ENCODE measurements at regions not wholly inside any gene's neighbourhood (a gene's known extent, or its start where the extent isn't known, plus 50 kb on each side); places are given as distances from the start of the nearest gene placed in this dataset.
A peak's percentile ranks its signal among the peaks of the same experiment; 100 is the strongest.

DNA sequence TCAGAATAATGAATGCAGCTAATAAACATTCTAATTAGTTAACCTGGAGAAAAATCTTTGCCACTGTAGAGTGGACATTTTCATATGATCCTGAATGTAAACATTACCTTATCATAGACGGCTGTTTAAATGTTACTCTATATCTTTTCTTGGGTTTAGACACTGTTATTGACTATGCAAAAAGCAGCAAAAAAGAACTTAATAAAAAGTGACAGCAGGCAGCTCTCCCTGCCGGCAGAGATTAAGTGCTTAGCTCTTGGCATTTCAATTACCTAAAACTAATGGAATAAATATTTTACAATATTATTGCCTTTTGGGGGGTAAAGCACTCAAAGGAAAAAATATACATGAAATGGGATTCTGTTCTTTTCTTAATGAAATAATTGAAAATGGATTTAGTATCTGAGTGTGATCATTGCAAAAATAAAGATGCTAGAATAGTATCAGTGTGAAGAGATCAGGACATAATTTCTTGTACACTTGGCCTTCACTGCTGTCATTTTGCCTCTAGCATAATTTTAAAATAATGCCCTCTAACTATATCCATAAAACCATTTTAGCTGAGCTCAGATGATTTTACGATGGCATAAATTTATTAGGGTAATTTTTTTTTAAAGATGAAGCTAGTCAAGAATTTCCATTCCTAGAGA, 203.4 kb upstream of the DPP10 start:
- H3K4me1 Mint-ChIP-seq (ENCODE audit: low read depth, unreplicated experiment) = no peaks in the 10 kb centered on the region
- Histone ChIP-seq H3K4me2 (ENCODE audit: low read length) (no peak overlapping the region), H3K9me3 (ENCODE audit: insufficient read depth, low read depth, low read length) (no peaks in the 10 kb centered on the region), H3K79me2 (ENCODE audit: insufficient read depth, low read length) (no peaks in the 10 kb centered on the region), H3K36me3 (ENCODE audit: insufficient read depth, low read length) (no peaks in the 10 kb centered on the region), H3K27me3 (ENCODE audit: insufficient read depth, low read length) (no peaks in the 10 kb centered on the region), H2AFZ (ENCODE audit: low read depth, low read length) (no peak overlapping the region), H3K27ac (ENCODE audit: low read depth, low read length) (no peak overlapping the region), H3K4me3 (ENCODE audit: insufficient read depth, low read depth, low read length) (no peak overlapping the region), H3K4me1 (ENCODE audit: insufficient read depth, low read length) (no peaks in the 10 kb centered on the region), H4K20me1 (ENCODE audit: insufficient read depth, low read length) (no peaks in the 10 kb centered on the region), H3K9ac (ENCODE audit: low read length) (no peak overlapping the region)
- FAIRE-seq = peak; percentile 29
- H3K9me3 Mint-ChIP-seq (ENCODE audit: unreplicated experiment) = no peaks in the 10 kb centered on the region
- no peak overlapping the region for H3K27ac Mint-ChIP-seq (ENCODE audit: unreplicated experiment)
- H3K27me3 Mint-ChIP-seq (ENCODE audit: low read depth, unreplicated experiment) = no peaks in the 10 kb centered on the region
- no peak overlapping the region for H3K4me3 Mint-ChIP-seq (ENCODE audit: unreplicated experiment)
- TF ChIP-seq, protein P1, sequence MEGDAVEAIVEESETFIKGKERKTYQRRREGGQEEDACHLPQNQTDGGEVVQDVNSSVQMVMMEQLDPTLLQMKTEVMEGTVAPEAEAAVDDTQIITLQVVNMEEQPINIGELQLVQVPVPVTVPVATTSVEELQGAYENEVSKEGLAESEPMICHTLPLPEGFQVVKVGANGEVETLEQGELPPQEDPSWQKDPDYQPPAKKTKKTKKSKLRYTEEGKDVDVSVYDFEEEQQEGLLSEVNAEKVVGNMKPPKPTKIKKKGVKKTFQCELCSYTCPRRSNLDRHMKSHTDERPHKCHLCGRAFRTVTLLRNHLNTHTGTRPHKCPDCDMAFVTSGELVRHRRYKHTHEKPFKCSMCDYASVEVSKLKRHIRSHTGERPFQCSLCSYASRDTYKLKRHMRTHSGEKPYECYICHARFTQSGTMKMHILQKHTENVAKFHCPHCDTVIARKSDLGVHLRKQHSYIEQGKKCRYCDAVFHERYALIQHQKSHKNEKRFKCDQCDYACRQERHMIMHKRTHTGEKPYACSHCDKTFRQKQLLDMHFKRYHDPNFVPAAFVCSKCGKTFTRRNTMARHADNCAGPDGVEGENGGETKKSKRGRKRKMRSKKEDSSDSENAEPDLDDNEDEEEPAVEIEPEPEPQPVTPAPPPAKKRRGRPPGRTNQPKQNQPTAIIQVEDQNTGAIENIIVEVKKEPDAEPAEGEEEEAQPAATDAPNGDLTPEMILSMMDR (IDR thresholded peaks at IDR 0.05; ENCODE audit: insufficient read depth, low read depth, low read length) = no peak
- no peak for TF ChIP-seq EZH2 (IDR thresholded peaks at IDR 0.05; ENCODE audit: insufficient read depth, low read length)
- H3K36me3 Mint-ChIP-seq (ENCODE audit: low read depth, unreplicated experiment) = no peaks in the 10 kb centered on the region
- no peak for DNase-seq (ENCODE audit: low read depth)

DNA sequence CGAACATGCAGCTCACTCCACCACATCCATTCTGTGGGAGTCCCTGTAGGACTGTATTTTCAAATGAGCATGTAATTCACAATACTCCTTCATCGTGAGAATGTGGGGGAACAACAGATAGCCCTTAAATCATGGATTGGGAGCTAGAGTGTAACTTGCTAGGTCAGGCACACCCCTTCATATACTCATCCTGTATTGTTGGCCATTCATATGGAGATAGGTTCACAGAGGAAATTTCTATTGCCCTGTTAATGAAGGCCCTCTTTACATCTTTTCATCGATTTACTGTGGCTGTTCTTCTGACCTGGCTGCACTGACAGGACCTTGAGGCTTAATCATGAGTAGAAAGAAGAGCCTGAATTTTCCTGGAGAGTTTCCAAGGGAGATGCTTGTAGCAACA, 193.8 kb upstream of the DPP10 start:
- Histone ChIP-seq H3K4me2 (ENCODE audit: low read length) (no peak overlapping the region), H3K79me2 (ENCODE audit: insufficient read depth, low read length) (no peaks in the 10 kb centered on the region), H3K4me1 (ENCODE audit: insufficient read depth, low read length) (no peaks in the 10 kb centered on the region), H3K27ac (ENCODE audit: low read depth, low read length) (no peak overlapping the region), H3K9ac (ENCODE audit: low read length) (no peak overlapping the region), H3K9me3 (ENCODE audit: insufficient read depth, low read depth, low read length) (no peaks in the 10 kb centered on the region), H4K20me1 (ENCODE audit: insufficient read depth, low read length) (no peaks in the 10 kb centered on the region), H3K27me3 (ENCODE audit: insufficient read depth, low read length) (no peaks in the 10 kb centered on the region), H3K36me3 (ENCODE audit: insufficient read depth, low read length) (no peaks in the 10 kb centered on the region), H3K4me3 (ENCODE audit: insufficient read depth, low read depth, low read length) (no peak overlapping the region), H2AFZ (ENCODE audit: low read depth, low read length) (no peak overlapping the region)
- H3K36me3 Mint-ChIP-seq (ENCODE audit: low read depth, unreplicated experiment) = no peaks in the 10 kb centered on the region
- TF ChIP-seq, protein P1 (IDR thresholded peaks at IDR 0.05; ENCODE audit: insufficient read depth, low read depth, low read length) = no peak
- no peak for TF ChIP-seq EZH2 (IDR thresholded peaks at IDR 0.05; ENCODE audit: insufficient read depth, low read length)
- H3K9me3 Mint-ChIP-seq (ENCODE audit: unreplicated experiment) = no peaks in the 10 kb centered on the region
- FAIRE-seq (no peak), DNase-seq (ENCODE audit: low read depth) (no peak)
- H3K4me1 Mint-ChIP-seq (ENCODE audit: low read depth, unreplicated experiment) = no peaks in the 10 kb centered on the region
- H3K27me3 Mint-ChIP-seq (ENCODE audit: low read depth, unreplicated experiment) = no peaks in the 10 kb centered on the region
- H3K27ac Mint-ChIP-seq (ENCODE audit: unreplicated experiment) = no peak overlapping the region
- no peak overlapping the region for H3K4me3 Mint-ChIP-seq (ENCODE audit: unreplicated experiment)

DNA sequence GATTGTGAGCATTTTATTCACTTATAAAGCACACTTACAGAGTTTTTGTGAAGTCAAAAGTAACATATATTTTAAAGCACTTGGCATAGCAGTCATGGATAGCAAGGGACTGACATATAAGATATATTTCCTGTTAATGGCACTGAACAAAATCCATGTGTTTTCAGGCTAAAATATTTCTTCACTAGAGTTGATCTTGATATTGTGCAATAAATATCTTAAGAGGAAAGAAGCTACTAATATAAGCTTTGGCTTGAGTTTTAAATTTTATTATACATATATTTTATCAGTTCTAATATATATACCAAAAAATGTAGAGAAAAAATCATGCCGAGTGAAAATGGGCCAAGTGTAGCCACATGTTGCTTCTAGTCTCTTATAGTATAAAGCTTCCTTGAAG, 189.7 kb upstream of the DPP10 start:
- H3K36me3 ChIP-seq (ENCODE audit: insufficient read depth, low read length) = no peaks in the 10 kb centered on the region
- Mint-ChIP-seq H3K4me3 (ENCODE audit: unreplicated experiment) (no peak overlapping the region), H3K4me1 (ENCODE audit: low read depth, unreplicated experiment) (no peaks in the 10 kb centered on the region), H3K27ac (ENCODE audit: unreplicated experiment) (no peak overlapping the region), H3K27me3 (ENCODE audit: low read depth, unreplicated experiment) (no peaks in the 10 kb centered on the region), H3K36me3 (ENCODE audit: low read depth, unreplicated experiment) (no peaks in the 10 kb centered on the region), H3K9me3 (ENCODE audit: unreplicated experiment) (no peaks in the 10 kb centered on the region)
- no peak overlapping the region for H3K4me2 ChIP-seq (ENCODE audit: low read length)
- no peak for FAIRE-seq
- H3K9ac ChIP-seq (ENCODE audit: low read length) = no peak overlapping the region
- H3K27ac ChIP-seq (ENCODE audit: low read depth, low read length) = no peak overlapping the region
- TF ChIP-seq, protein P1 (IDR thresholded peaks at IDR 0.05; ENCODE audit: insufficient read depth, low read depth, low read length) = no peak
- no peak for TF ChIP-seq EZH2 (IDR thresholded peaks at IDR 0.05; ENCODE audit: insufficient read depth, low read length)
- no peaks in the 10 kb centered on the region for H3K79me2 ChIP-seq (ENCODE audit: insufficient read depth, low read length)
- no peak for DNase-seq (ENCODE audit: low read depth)
- H3K9me3 ChIP-seq (ENCODE audit: insufficient read depth, low read depth, low read length) = no peaks in the 10 kb centered on the region
- no peaks in the 10 kb centered on the region for H3K4me1 ChIP-seq (ENCODE audit: insufficient read depth, low read length)
- no peak overlapping the region for H2AFZ ChIP-seq (ENCODE audit: low read depth, low read length)
- H3K27me3 ChIP-seq (ENCODE audit: insufficient read depth, low read length) = no peaks in the 10 kb centered on the region
- no peak overlapping the region for H3K4me3 ChIP-seq (ENCODE audit: insufficient read depth, low read depth, low read length)
- no peaks in the 10 kb centered on the region for H4K20me1 ChIP-seq (ENCODE audit: insufficient read depth, low read length)
